ENCODE measurements at regions not wholly inside any gene's neighbourhood (a gene's known extent, or its start where the extent isn't known, plus 50 kb on each side); places are given as distances from the start of the nearest gene placed in this dataset.

- no peak for TF ChIP-seq POLR2AphosphoS5 (IDR thresholded peaks at IDR 0.05)
- TF ChIP-seq CTCF (IDR thresholded peaks at IDR 0.05) = no peak
Observed at GRCh38 chr15:60125334-60125733, 121.2 kb downstream of the FOXB1 start.

Measured in sigmoid colon (tissue), 4 donors.